Epidermal melanocyte (primary cell): ENCODE measurements at regions not wholly inside any gene's neighbourhood (a gene's known extent, or its start where the extent isn't known, plus 50 kb on each side); places are given as distances from the start of the nearest gene placed in this dataset.
"Not testable (repeated sequence)": the region's sequence is repeated elsewhere in the genome, so short reads cannot be mapped to it uniquely, and the experiment has no call there.

ENCODE experiments used
- DNase-seq: peaks from one replicate; pipeline ENCODE4 v3.0.0; 2011; ENCODE audit warnings: low spot score; ENCODE audit not compliant: insufficient read length

- DNase-seq = no peak
Observed at GRCh38 chr12:127482950-127483349, 784.0 kb upstream of the TMEM132C start.

GRCh38 chr12:127485528-127485927 lies 781.4 kb upstream of the TMEM132C start:
- no peak for DNase-seq

- DNase-seq = no peak
Observed at GRCh38 chr12:127487031-127487430, 779.9 kb upstream of the TMEM132C start.

GRCh38 chr12:127489061-127489460 lies 777.9 kb upstream of the TMEM132C start:
- DNase-seq = no peak

- DNase-seq = no peak
Observed at GRCh38 chr12:127494961-127495915, 771.7 kb upstream of the TMEM132C start.

- no peak for DNase-seq
Observed at GRCh38 chr12:127496255-127496654, 770.7 kb upstream of the TMEM132C start.

- DNase-seq = no peak
Observed at GRCh38 chr12:127500512-127501035, 766.4 kb upstream of the TMEM132C start.

GRCh38 chr12:127501916-127502315 lies 765.1 kb upstream of the TMEM132C start:
- DNase-seq = no peak

GRCh38 chr12:127503246-127503645 lies 763.7 kb upstream of the TMEM132C start:
- no peak for DNase-seq

- DNase-seq = not testable (repeated sequence)
Observed at GRCh38 chr12:127503996-127504395, 763.0 kb upstream of the TMEM132C start.

- DNase-seq = no peak
Observed at GRCh38 chr12:127504874-127505273, 762.1 kb upstream of the TMEM132C start.

GRCh38 chr12:127507341-127507740 lies 759.6 kb upstream of the TMEM132C start:
- no peak for DNase-seq

GRCh38 chr12:127509066-127509778 lies 757.7 kb upstream of the TMEM132C start:
- DNase-seq = peak; percentile 19

GRCh38 chr12:127515941-127516340 lies 751.0 kb upstream of the TMEM132C start:
- no peak for DNase-seq

GRCh38 chr12:127516467-127516866 lies 750.5 kb upstream of the TMEM132C start:
- no peak for DNase-seq

- DNase-seq = no peak
Observed at GRCh38 chr12:127519779-127520178, 747.2 kb upstream of the TMEM132C start.

- DNase-seq = no peak
Observed at GRCh38 chr12:127526925-127527324, 740.0 kb upstream of the TMEM132C start.

- DNase-seq = no peak
Observed at GRCh38 chr12:127528551-127528950, 738.4 kb upstream of the TMEM132C start.

GRCh38 chr12:127531542-127531941 lies 735.4 kb upstream of the TMEM132C start:
- no peak for DNase-seq

- DNase-seq = no peak
Observed at GRCh38 chr12:127533353-127533752, 733.6 kb upstream of the TMEM132C start.

GRCh38 chr12:127536833-127537428 lies 730.0 kb upstream of the TMEM132C start:
- DNase-seq = no peak

- DNase-seq = no peak
Observed at GRCh38 chr12:127538316-127538715, 728.7 kb upstream of the TMEM132C start.
